ENCODE measurements at regions not wholly inside any gene's neighbourhood (a gene's known extent, or its start where the extent isn't known, plus 50 kb on each side); places are given as distances from the start of the nearest gene placed in this dataset.

GRCh38 chr6:68200929-68201328 is 434.2 kb upstream of the ADGRB3 start (continued):
- no peak for TF ChIP-seq ZNF280C (tag by site-specific recombination; IDR thresholded peaks at IDR 0.05)
- no peak for TF ChIP-seq ZNF596 (tag by site-specific recombination; IDR thresholded peaks at IDR 0.05)
- TF ChIP-seq ZNF654 (tag by site-specific recombination; IDR thresholded peaks at IDR 0.05; ENCODE audit: low read depth): no peak
- TF ChIP-seq ATF2 (tag by site-specific recombination; IDR thresholded peaks at IDR 0.05; ENCODE audit: low read depth): no peak
- no peak for TF ChIP-seq KLF1 (tag by site-specific recombination; IDR thresholded peaks at IDR 0.05)
- TF ChIP-seq ZBTB20 (tag by site-specific recombination; IDR thresholded peaks at IDR 0.05): no peak
- TF ChIP-seq ZSCAN4 (tag by site-specific recombination; IDR thresholded peaks at IDR 0.05): no peak
- no peak for TF ChIP-seq ZNF843 (tag by site-specific recombination; IDR thresholded peaks at IDR 0.05)

- no peak overlapping the region for H3K27ac ChIP-seq (ENCODE audit: extremely low read depth, low read depth, low read length)
- ChIA-PET POLR2A (no interaction called here), CTCF (interaction anchor here (1.0 kb wide), 1 partner anchor 12 kb away, joined by 3 read pairs; no protein-coding TSS in a partner anchor)
- H3K4me3 ChIP-seq (ENCODE audit: low read depth, low read length): no peak overlapping the region
- no peaks in the 10 kb centered on the region for H3K9me3 ChIP-seq (ENCODE audit: control insufficient read depth, insufficient read depth, low read depth, low read length)
- no peak for TF ChIP-seq ZNF692 (tag by site-specific recombination; IDR thresholded peaks at IDR 0.05)
- no peak for TF ChIP-seq KLF16 (tag by site-specific recombination; IDR thresholded peaks at IDR 0.05)
- TF ChIP-seq SCRT2 (tag by site-specific recombination; IDR thresholded peaks at IDR 0.05): no peak
- TF ChIP-seq HOXC10 (CRISPR knock-in tag; IDR thresholded peaks at IDR 0.05): no peak
- TF ChIP-seq ZNF366 (tag by site-specific recombination; conservative IDR thresholded peaks at IDR 0.05): no peak
- no peak for TF ChIP-seq ZNF558 (tag by site-specific recombination; IDR thresholded peaks at IDR 0.05)
- no peak for TF ChIP-seq REST (tag by site-specific recombination; IDR thresholded peaks at IDR 0.05)
- TF ChIP-seq ZNF354C (tag by site-specific recombination; IDR thresholded peaks at IDR 0.05; ENCODE audit: borderline replicate concordance, low read depth): no peak
- no peak for TF ChIP-seq ZNF555 (tag by site-specific recombination; conservative IDR thresholded peaks at IDR 0.05)
- TF ChIP-seq IKZF3 (tag by site-specific recombination; IDR thresholded peaks at IDR 0.05): no peak
- no peak for TF ChIP-seq ZNF473 (tag by site-specific recombination; IDR thresholded peaks at IDR 0.05)
- TF ChIP-seq ZNF18 (tag by site-specific recombination; IDR thresholded peaks at IDR 0.05): no peak
- TF ChIP-seq ZNF133 (tag by site-specific recombination; IDR thresholded peaks at IDR 0.05): no peak
- TF ChIP-seq ZNF791 (tag by site-specific recombination; IDR thresholded peaks at IDR 0.05): no peak
- TF ChIP-seq ZNF114 (tag by site-specific recombination; IDR thresholded peaks at IDR 0.05): no peak
- TF ChIP-seq RBAK (tag by site-specific recombination; IDR thresholded peaks at IDR 0.05): no peak
- no peak for TF ChIP-seq ZNF664 (tag by site-specific recombination; IDR thresholded peaks at IDR 0.05)
- no peak for TF ChIP-seq ZIC2 (tag by site-specific recombination; IDR thresholded peaks at IDR 0.05)
- TF ChIP-seq ZNF138 (tag by site-specific recombination; IDR thresholded peaks at IDR 0.05; ENCODE audit: borderline replicate concordance): no peak
- no peaks in the 10 kb centered on the region for H3K36me3 ChIP-seq (ENCODE audit: control insufficient read depth in 2 of 2, insufficient read depth in 1 of 2, low read length in 2 of 2)
- no peaks in the 10 kb centered on the region for H3K4me1 ChIP-seq (ENCODE audit: control insufficient read depth, insufficient read depth, low read length)
These were observed 437.7 kb upstream of the ADGRB3 start for GRCh38 chr6:68197356-68197755.

Data from HEK293 (cell line).